Type B pancreatic cell (in vitro differentiated cells): ENCODE measurements at regions not wholly inside any gene's neighbourhood (a gene's known extent, or its start where the extent isn't known, plus 50 kb on each side); places are given as distances from the start of the nearest gene placed in this dataset.

Experiments
- DNase-seq: peaks from one replicate; pipeline ENCODE4 v3.0.0; 2021; ENCODE audit warnings: mixed read lengths; ENCODE audit not compliant: unreplicated experiment; ENCODE audit errors: extremely low spot score
- H3K27ac Mint-ChIP-seq: 2 replicates; pipeline ENCODE4 v1.8.0; 2021; ENCODE audit warnings: mild to moderate bottlenecking, mixed read lengths
- H3K27me3 Mint-ChIP-seq: 2 replicates; pipeline ENCODE4 v1.8.0; 2021; ENCODE audit warnings: mixed read lengths
- H3K36me3 Mint-ChIP-seq: 2 replicates; pipeline ENCODE4 v1.8.0; 2021; ENCODE audit warnings: mixed read lengths
- H3K4me1 Mint-ChIP-seq: one replicate; pipeline ENCODE4 v1.8.0; 2021; ENCODE audit warnings: mixed read lengths; ENCODE audit not compliant: unreplicated experiment
- H3K4me3 Mint-ChIP-seq: 2 replicates; pipeline ENCODE4 v1.8.0; 2021; ENCODE audit warnings: mild to moderate bottlenecking, mixed read lengths
- H3K9me3 Mint-ChIP-seq: 2 replicates; pipeline ENCODE4 v1.8.0; 2021; ENCODE audit warnings: mixed read lengths
- TF ChIP-seq, protein P1 (sequence below): fragments of 200-600 bp; sonication (generic); conservative IDR thresholded peaks from 2 replicates; pipeline ENCODE4 v1.5.0; 2021; ENCODE audit warnings: antibody characterized with exemption, mild to moderate bottlenecking

DNA sequence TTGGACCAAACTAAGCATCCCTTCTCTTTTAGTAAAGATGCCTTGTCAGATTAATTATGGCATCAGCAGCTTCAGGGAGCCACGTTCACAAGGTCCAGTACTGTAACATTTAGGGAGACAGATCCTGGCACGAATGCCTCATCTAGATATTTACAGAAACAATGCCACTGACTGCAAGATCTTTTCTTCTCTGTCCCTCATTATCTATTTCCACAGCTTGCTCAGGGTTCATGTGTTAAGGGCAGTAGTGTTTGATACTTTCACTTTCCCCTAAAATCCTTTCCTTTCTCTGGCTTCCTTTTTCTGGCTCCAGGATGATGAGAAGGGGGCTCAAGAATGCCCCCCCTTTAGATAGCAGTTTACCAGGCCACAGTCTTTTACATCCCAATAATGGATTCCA lies 393.9 kb downstream of the BCL11A start:
- no peaks in the 10 kb centered on the region for H3K4me1 Mint-ChIP-seq
- DNase-seq, result no peak
- no peaks in the 10 kb centered on the region for H3K9me3 Mint-ChIP-seq
- no peaks in the 10 kb centered on the region for H3K27me3 Mint-ChIP-seq
- no peak overlapping the region for H3K27ac Mint-ChIP-seq
- H3K4me3 Mint-ChIP-seq, result no peak overlapping the region
- H3K36me3 Mint-ChIP-seq, result no peaks in the 10 kb centered on the region
- TF ChIP-seq, protein P1, sequence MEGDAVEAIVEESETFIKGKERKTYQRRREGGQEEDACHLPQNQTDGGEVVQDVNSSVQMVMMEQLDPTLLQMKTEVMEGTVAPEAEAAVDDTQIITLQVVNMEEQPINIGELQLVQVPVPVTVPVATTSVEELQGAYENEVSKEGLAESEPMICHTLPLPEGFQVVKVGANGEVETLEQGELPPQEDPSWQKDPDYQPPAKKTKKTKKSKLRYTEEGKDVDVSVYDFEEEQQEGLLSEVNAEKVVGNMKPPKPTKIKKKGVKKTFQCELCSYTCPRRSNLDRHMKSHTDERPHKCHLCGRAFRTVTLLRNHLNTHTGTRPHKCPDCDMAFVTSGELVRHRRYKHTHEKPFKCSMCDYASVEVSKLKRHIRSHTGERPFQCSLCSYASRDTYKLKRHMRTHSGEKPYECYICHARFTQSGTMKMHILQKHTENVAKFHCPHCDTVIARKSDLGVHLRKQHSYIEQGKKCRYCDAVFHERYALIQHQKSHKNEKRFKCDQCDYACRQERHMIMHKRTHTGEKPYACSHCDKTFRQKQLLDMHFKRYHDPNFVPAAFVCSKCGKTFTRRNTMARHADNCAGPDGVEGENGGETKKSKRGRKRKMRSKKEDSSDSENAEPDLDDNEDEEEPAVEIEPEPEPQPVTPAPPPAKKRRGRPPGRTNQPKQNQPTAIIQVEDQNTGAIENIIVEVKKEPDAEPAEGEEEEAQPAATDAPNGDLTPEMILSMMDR, result no peak

DNA sequence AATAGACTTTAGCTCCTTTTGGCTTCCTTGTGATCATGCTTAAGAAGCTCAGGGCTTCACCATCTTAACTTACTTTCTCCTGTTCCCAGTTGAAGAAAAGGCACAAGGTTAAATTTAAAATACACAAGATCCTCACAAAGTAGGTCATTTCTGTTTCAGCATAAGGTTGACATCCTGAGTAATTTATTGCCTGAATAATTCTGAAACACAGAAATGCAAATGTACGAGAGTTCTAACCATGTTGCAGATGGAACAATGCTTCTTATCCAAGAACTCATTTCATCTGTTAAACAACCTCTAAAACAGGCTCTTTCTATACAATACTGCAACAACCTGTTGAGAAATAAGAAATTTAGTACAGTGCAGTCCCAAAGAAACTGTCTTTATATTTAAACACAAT lies 395.2 kb downstream of the BCL11A start:
- Mint-ChIP-seq H3K36me3 (no peaks in the 10 kb centered on the region), H3K27ac (no peak overlapping the region), H3K4me1 (no peaks in the 10 kb centered on the region), H3K27me3 (no peaks in the 10 kb centered on the region), H3K4me3 (no peak overlapping the region), H3K9me3 (no peaks in the 10 kb centered on the region)
- DNase-seq, result no peak
- TF ChIP-seq, protein P1, result no peak

GRCh38 chr2:60157283-60157682 lies 396.2 kb downstream of the BCL11A start:
- no peak overlapping the region for H3K27ac Mint-ChIP-seq
- no peaks in the 10 kb centered on the region for H3K4me1 Mint-ChIP-seq
- H3K4me3 Mint-ChIP-seq, result no peak overlapping the region
- no peaks in the 10 kb centered on the region for H3K9me3 Mint-ChIP-seq
- H3K27me3 Mint-ChIP-seq, result no peaks in the 10 kb centered on the region
- H3K36me3 Mint-ChIP-seq, result no peaks in the 10 kb centered on the region
- no peak for DNase-seq
- TF ChIP-seq, protein P1, result no peak

- Mint-ChIP-seq H3K4me3 (no peak overlapping the region), H3K9me3 (no peaks in the 10 kb centered on the region), H3K27me3 (no peaks in the 10 kb centered on the region), H3K27ac (no peak overlapping the region), H3K36me3 (no peaks in the 10 kb centered on the region), H3K4me1 (no peaks in the 10 kb centered on the region)
- DNase-seq, result no peak
- TF ChIP-seq, protein P1, result no peak
Observed at GRCh38 chr2:60154142-60154541, 399.3 kb downstream of the BCL11A start.

DNA sequence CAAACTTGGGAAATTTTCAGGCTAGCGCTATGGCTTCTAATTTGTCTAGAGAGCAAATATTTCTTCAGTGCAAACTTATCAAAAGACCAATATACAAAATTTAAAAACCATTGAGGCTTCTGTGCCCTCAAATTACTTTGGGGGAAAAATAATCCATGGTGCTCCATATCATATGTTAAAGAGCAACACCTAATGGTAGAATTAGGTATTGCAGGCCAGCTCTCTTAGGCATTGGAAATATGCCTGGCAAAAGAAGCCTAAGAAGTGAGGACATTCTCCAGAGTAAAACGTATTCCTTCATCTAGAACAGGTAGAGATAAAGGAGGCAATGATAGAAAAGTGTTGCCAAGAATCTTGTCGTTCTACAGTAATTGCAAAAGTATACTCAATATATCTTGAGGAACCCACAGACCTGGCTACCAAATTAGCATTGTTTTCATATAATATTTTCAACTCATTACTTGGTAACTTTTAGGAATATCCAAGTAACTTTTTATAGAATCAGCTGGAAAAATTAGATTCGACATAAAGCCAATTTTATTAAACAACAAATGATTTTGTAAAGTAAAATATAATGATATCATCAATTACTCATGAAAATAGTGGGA lies 401.1 kb downstream of the BCL11A start:
- Mint-ChIP-seq H3K27me3 (no peaks in the 10 kb centered on the region), H3K9me3 (no peaks in the 10 kb centered on the region), H3K36me3 (no peaks in the 10 kb centered on the region), H3K27ac (no peak overlapping the region), H3K4me1 (no peaks in the 10 kb centered on the region), H3K4me3 (no peak overlapping the region)
- TF ChIP-seq, protein P1, result peak; percentile 84
- DNase-seq, result no peak

DNA sequence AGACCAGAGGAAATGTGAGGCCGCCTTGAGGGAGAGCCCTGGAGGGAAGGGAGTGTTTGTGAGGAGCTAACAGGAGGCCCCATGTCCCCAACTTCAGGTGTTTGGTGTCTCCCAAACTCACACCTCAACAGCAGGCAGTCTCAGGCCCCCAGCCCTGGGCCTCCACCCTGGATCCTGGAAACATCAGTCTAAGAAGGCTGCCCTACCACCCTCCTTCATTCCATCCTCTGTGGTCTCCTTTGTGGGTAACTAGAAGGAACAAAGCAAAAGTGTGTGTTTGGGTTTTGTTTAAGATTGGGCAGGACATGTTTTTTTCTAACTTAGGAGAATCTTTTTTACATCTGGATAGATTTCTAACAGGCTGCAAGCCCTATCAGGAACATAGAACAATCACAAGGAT lies 404.3 kb downstream of the BCL11A start:
- H3K4me1 Mint-ChIP-seq, result no peaks in the 10 kb centered on the region
- TF ChIP-seq, protein P1, result no peak
- DNase-seq, result no peak
- no peaks in the 10 kb centered on the region for H3K36me3 Mint-ChIP-seq
- H3K27ac Mint-ChIP-seq, result no peak overlapping the region
- no peak overlapping the region for H3K4me3 Mint-ChIP-seq
- no peaks in the 10 kb centered on the region for H3K9me3 Mint-ChIP-seq
- no peaks in the 10 kb centered on the region for H3K27me3 Mint-ChIP-seq
